ENCODE measurements at regions not wholly inside any gene's neighbourhood (a gene's known extent, or its start where the extent isn't known, plus 50 kb on each side); places are given as distances from the start of the nearest gene placed in this dataset.

- TF ChIP-seq EZH2 (IDR thresholded peaks at IDR 0.05; ENCODE audit: borderline replicate concordance, low read depth, low read length, severe bottlenecking) (no peak), CTCF (IDR thresholded peaks at IDR 0.05; ENCODE audit: extremely low read depth in 1 of 2, insufficient read depth in 1 of 2, low read depth in 1 of 2, low read length in 2 of 2) (no peak)
Observed at GRCh38 chr5:167205881-167206280, 1085.6 kb upstream of the WWC1 start.

All from endothelial cell of umbilical vein (primary cell).